Astrocyte (in vitro differentiated cells and primary cell): ENCODE measurements at regions not wholly inside any gene's neighbourhood (a gene's known extent, or its start where the extent isn't known, plus 50 kb on each side); places are given as distances from the start of the nearest gene placed in this dataset.

ENCODE experiments used
- DNase-seq: peaks from one replicate; pipeline ENCODE4 v3.0.0-alpha.2; 2010; ENCODE audit warnings: low read depth
- FAIRE-seq: peaks from 2 replicates; lab custom pipeline; 2011; peaks lifted over from hg19 to GRCh38; lab: Jason Lieb, UNC
- H2AFZ ChIP-seq: 2 replicates; pipeline ENCODE4 v1.6.0; 2012; ENCODE audit warnings: low read depth, low read length, inconsistent platforms
- H3K27ac ChIP-seq: 2 replicates; pipeline ENCODE4 v1.5.1; 2011; ENCODE audit warnings: low read depth, low read length, inconsistent platforms
- H3K27me3 ChIP-seq: 2 replicates; pipeline ENCODE4 v1.6.0; 2011; ENCODE audit warnings: low read length, inconsistent platforms; ENCODE audit not compliant: insufficient read depth
- H3K36me3 ChIP-seq: 2 replicates; pipeline ENCODE4 v1.5.1; 2011; ENCODE audit warnings: low read length, inconsistent platforms; ENCODE audit not compliant: insufficient read depth
- H3K4me1 ChIP-seq: 2 replicates; pipeline ENCODE4 v1.5.1; 2011; ENCODE audit warnings: low read length, inconsistent platforms; ENCODE audit not compliant: insufficient read depth
- H3K4me2 ChIP-seq: 2 replicates; pipeline ENCODE4 v1.6.0; 2012; ENCODE audit warnings: low read length, inconsistent platforms
- H3K4me3 ChIP-seq: 2 replicates; pipeline ENCODE4 v1.5.1; 2011; ENCODE audit warnings: low read depth, mild to moderate bottlenecking, low read length, inconsistent platforms; ENCODE audit not compliant: insufficient read depth
- H3K79me2 ChIP-seq: 2 replicates; pipeline ENCODE4 v1.6.0; 2012; ENCODE audit warnings: mild to moderate bottlenecking, low read length, inconsistent platforms; ENCODE audit not compliant: insufficient read depth
- H3K9ac ChIP-seq: 2 replicates; pipeline ENCODE4 v1.6.0; 2012; ENCODE audit warnings: mild to moderate bottlenecking, low read length, inconsistent platforms
- H3K9me3 ChIP-seq: 2 replicates; pipeline ENCODE4 v1.5.1; 2012; ENCODE audit warnings: low read depth, mild to moderate bottlenecking, low read length, inconsistent platforms; ENCODE audit not compliant: insufficient read depth
- H4K20me1 ChIP-seq: 2 replicates; pipeline ENCODE4 v1.6.0; 2012; ENCODE audit warnings: low read length, inconsistent platforms; ENCODE audit not compliant: insufficient read depth
- H3K27ac Mint-ChIP-seq: one replicate; pipeline ENCODE4 v1.8.0; 2021; ENCODE audit warnings: mild to moderate bottlenecking, mixed read lengths; ENCODE audit not compliant: unreplicated experiment
- H3K27me3 Mint-ChIP-seq: one replicate; pipeline ENCODE4 v1.8.0; 2021; ENCODE audit warnings: low read depth, mixed read lengths; ENCODE audit not compliant: unreplicated experiment
- H3K36me3 Mint-ChIP-seq: one replicate; pipeline ENCODE4 v1.8.0; 2021; ENCODE audit warnings: low read depth, mixed read lengths; ENCODE audit not compliant: unreplicated experiment
- H3K4me1 Mint-ChIP-seq: one replicate; pipeline ENCODE4 v1.8.0; 2021; ENCODE audit warnings: low read depth, mixed read lengths; ENCODE audit not compliant: unreplicated experiment
- H3K4me3 Mint-ChIP-seq: one replicate; pipeline ENCODE4 v1.8.0; 2021; ENCODE audit warnings: mild to moderate bottlenecking, moderate library complexity, mixed read lengths; ENCODE audit not compliant: unreplicated experiment
- H3K9me3 Mint-ChIP-seq: one replicate; pipeline ENCODE4 v1.8.0; 2021; ENCODE audit warnings: mild to moderate bottlenecking, mixed read lengths; ENCODE audit not compliant: unreplicated experiment
- CTCF ChIP-seq: IDR thresholded peaks from 2 replicates; pipeline ENCODE4 v1.5.1; 2011; ENCODE audit warnings: low read depth, mild to moderate bottlenecking, inconsistent platforms, low read length, moderate library complexity; ENCODE audit not compliant: insufficient read depth
- EZH2 ChIP-seq: IDR thresholded peaks from 2 replicates; pipeline ENCODE4 v1.6.1; 2012; ENCODE audit warnings: mild to moderate bottlenecking, low read length, inconsistent platforms; ENCODE audit not compliant: insufficient read depth

GRCh38 chr11:112388496-112388895 is 127.8 kb upstream of the PLET1 start:
- no peak overlapping the region for H3K27ac Mint-ChIP-seq
- H3K4me3 Mint-ChIP-seq: no peak overlapping the region

GRCh38 chr11:112391086-112391485 is 130.4 kb upstream of the PLET1 start:
- TF ChIP-seq EZH2: no peak
- TF ChIP-seq CTCF: no peak
- DNase-seq (no peak), FAIRE-seq (no peak)
- Histone ChIP-seq H3K9ac (no peak overlapping the region), H3K27me3 (no peaks in the 10 kb centered on the region), H3K36me3 (no peaks in the 10 kb centered on the region), H2AFZ (no peak overlapping the region), H3K79me2 (no peaks in the 10 kb centered on the region), H3K4me2 (no peak overlapping the region), H3K9me3 (no peaks in the 10 kb centered on the region), H3K27ac (no peak overlapping the region), H3K4me1 (no peaks in the 10 kb centered on the region), H3K4me3 (no peak overlapping the region), H4K20me1 (no peaks in the 10 kb centered on the region)
- no peaks in the 10 kb centered on the region for H3K4me1 Mint-ChIP-seq
- H3K27me3 Mint-ChIP-seq: peaks cover 7% of the 10 kb centered on the region
- H3K36me3 Mint-ChIP-seq: no peaks in the 10 kb centered on the region
- H3K27ac Mint-ChIP-seq: no peak overlapping the region
- no peak overlapping the region for H3K4me3 Mint-ChIP-seq
- peaks cover 5% of the 10 kb centered on the region for H3K9me3 Mint-ChIP-seq

More at GRCh38 chr11:112388496-112388895, 127.8 kb upstream of the PLET1 start:
- no peak for TF ChIP-seq EZH2
- no peak for TF ChIP-seq CTCF
- no peak overlapping the region for H2AFZ ChIP-seq
- no peaks in the 10 kb centered on the region for H4K20me1 ChIP-seq
- no peak overlapping the region for H3K4me3 ChIP-seq
- no peaks in the 10 kb centered on the region for H3K9me3 ChIP-seq
- H3K4me2 ChIP-seq: no peak overlapping the region
- no peaks in the 10 kb centered on the region for H3K27me3 ChIP-seq
- H3K27ac ChIP-seq: no peak overlapping the region
- H3K4me1 ChIP-seq: no peaks in the 10 kb centered on the region
- no peaks in the 10 kb centered on the region for H3K36me3 ChIP-seq
- no peak for DNase-seq
- H3K9ac ChIP-seq: no peak overlapping the region
- H3K36me3 Mint-ChIP-seq: no peaks in the 10 kb centered on the region
- no peaks in the 10 kb centered on the region for H3K79me2 ChIP-seq
- peaks cover 5% of the 10 kb centered on the region for H3K9me3 Mint-ChIP-seq
- peaks cover 7% of the 10 kb centered on the region for H3K27me3 Mint-ChIP-seq
- no peak for FAIRE-seq
- no peaks in the 10 kb centered on the region for H3K4me1 Mint-ChIP-seq

GRCh38 chr11:112392904-112393303 is 132.2 kb upstream of the PLET1 start:
- Histone ChIP-seq H3K9ac (no peak overlapping the region), H3K4me1 (no peaks in the 10 kb centered on the region), H4K20me1 (no peaks in the 10 kb centered on the region), H3K4me3 (no peak overlapping the region), H3K4me2 (no peak overlapping the region), H3K27me3 (no peaks in the 10 kb centered on the region), H3K79me2 (no peaks in the 10 kb centered on the region), H2AFZ (no peak overlapping the region), H3K9me3 (no peaks in the 10 kb centered on the region), H3K27ac (no peak overlapping the region), H3K36me3 (no peaks in the 10 kb centered on the region)
- Mint-ChIP-seq H3K4me3 (no peak overlapping the region), H3K27ac (no peak overlapping the region), H3K27me3 (peaks cover 7% of the 10 kb centered on the region), H3K4me1 (no peaks in the 10 kb centered on the region), H3K9me3 (peaks cover 2% of the 10 kb centered on the region), H3K36me3 (no peaks in the 10 kb centered on the region)
- FAIRE-seq (no peak), DNase-seq (no peak)
- TF ChIP-seq CTCF: no peak
- no peak for TF ChIP-seq EZH2
